Kidney (tissue), 13 donors: ENCODE measurements at regions not wholly inside any gene's neighbourhood (a gene's known extent, or its start where the extent isn't known, plus 50 kb on each side); places are given as distances from the start of the nearest gene placed in this dataset.

Experiments used
- DNase-seq, 5 donors: peaks; one replicate each; pipeline ENCODE4 v3.0.0-alpha.2; 2013 to 2020
- FAIRE-seq: peaks from 2 replicates; lab custom pipeline; 2012; peaks lifted over from hg19 to GRCh38; lab: Jason Lieb, UNC
- H3K27ac ChIP-seq, 2 donors: one replicate each; pipeline ENCODE4 v1.7.0; 2013; ENCODE audit warnings: low read depth in 2 of 2, low read length in 2 of 2, inconsistent platforms in 1 of 2
- H3K27me3 ChIP-seq: one replicate; pipeline ENCODE4 v1.7.1; 2013; ENCODE audit warnings: low read length, inconsistent platforms; ENCODE audit not compliant: control insufficient read depth, insufficient read depth
- H3K36me3 ChIP-seq, 3 donors: one replicate each; pipeline versions ENCODE4 v1.7.0 to v1.7.1; 2013; ENCODE audit warnings: low read length in 3 of 3, control low read depth in 1 of 3, inconsistent platforms in 1 of 3; ENCODE audit not compliant: insufficient read depth in 3 of 3, control insufficient read depth in 2 of 3
- H3K4me1 ChIP-seq, 3 donors: one replicate each; pipeline versions ENCODE4 v1.7.0 to v1.7.1; 2013; ENCODE audit warnings: low read length in 3 of 3, inconsistent platforms in 1 of 3, low read depth in 1 of 3; ENCODE audit not compliant: control insufficient read depth in 2 of 3, insufficient read depth in 2 of 3
- H3K4me3 ChIP-seq, 3 donors: one replicate each; pipeline versions ENCODE4 v1.7.0 to v1.8.1; 2013; ENCODE audit warnings: low read length in 3 of 3, control low read depth in 1 of 3, inconsistent platforms in 1 of 3
- H3K9ac ChIP-seq, 3 donors: one replicate each; pipeline versions ENCODE4 v1.7.0 to v1.7.1; 2013; ENCODE audit warnings: low read length in 3 of 3, control low read depth in 1 of 3, inconsistent platforms in 1 of 3
- H3K9me3 ChIP-seq, 3 donors: one replicate each; pipeline versions ENCODE4 v1.7.0 to v1.7.1; 2013; ENCODE audit warnings: low read length in 3 of 3, control low read depth in 1 of 3, inconsistent platforms in 1 of 3; ENCODE audit not compliant: control insufficient read depth in 2 of 3, insufficient read depth in 1 of 3
- CTCF ChIP-seq: IDR thresholded peaks from 3 replicates; pipeline ENCODE4 v1.5.1; 2012; ENCODE audit warnings: mild to moderate bottlenecking, moderate library complexity, borderline replicate concordance; ENCODE audit not compliant: insufficient read depth; ENCODE audit errors: extremely low read depth
- intact Hi-C: fragments of 100-400 bp; cut with DNase I; formaldehyde crosslinking; loops from one replicate; pipeline ENCODE4 v1.11.1; 2022
- donor health status: control.
- donor health status: control.
- donor health status: control.
- donor health status: control.
- donor health status: control.
- donor health status: DM: yes; HTN: yes; CAD: no.
- donor health status: Normal renal cell carcinoma (clear cell type).

- FAIRE-seq (no peak), DNase-seq (no peak)
- H3K36me3 ChIP-seq, result no peaks in the 10 kb centered on the region
- TF ChIP-seq CTCF, result no peak
- no peaks in the 10 kb centered on the region for H3K4me1 ChIP-seq
- H3K27ac ChIP-seq, result no peak overlapping the region
- no peaks in the 10 kb centered on the region for H3K9me3 ChIP-seq
- no peak overlapping the region for H3K9ac ChIP-seq
- intact Hi-C loops, result no loop called here
- no peak overlapping the region for H3K4me3 ChIP-seq
- H3K27me3 ChIP-seq, result no peaks in the 10 kb centered on the region
Measured at GRCh38 chr5:117286813-117287212, 712.2 kb upstream of the SEMA6A start.

DNA sequence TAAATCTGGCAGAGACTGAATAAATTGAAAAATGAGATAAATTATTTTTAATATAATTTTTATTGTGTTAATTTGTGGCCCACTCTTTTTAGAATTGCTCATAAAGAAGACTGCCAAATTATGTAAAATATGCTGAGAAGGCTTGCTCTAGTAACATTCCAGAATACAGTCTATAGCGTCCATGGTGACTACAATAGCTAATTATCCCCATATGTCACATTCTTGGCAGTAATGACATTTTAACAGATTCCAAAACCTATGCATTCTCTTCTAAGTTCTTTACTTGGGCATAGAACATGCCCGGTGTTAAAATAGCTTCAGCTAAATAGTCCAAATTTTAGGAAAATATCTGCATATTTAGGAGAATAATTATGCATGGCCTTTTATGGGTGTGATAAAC is 697.0 kb upstream of the SEMA6A start:
- intact Hi-C loops, result no loop called here
- Histone ChIP-seq H3K9me3 (peaks cover 0 to 8% (median 0%) of the 10 kb centered on the region in 3 donors), H3K27me3 (no peaks in the 10 kb centered on the region), H3K27ac (no peak overlapping the region), H3K36me3 (no peaks in the 10 kb centered on the region), H3K4me1 (no peaks in the 10 kb centered on the region), H3K9ac (no peak overlapping the region), H3K4me3 (no peak overlapping the region)
- no peak for TF ChIP-seq CTCF
- DNase-seq (no peak), FAIRE-seq (no peak)

DNA sequence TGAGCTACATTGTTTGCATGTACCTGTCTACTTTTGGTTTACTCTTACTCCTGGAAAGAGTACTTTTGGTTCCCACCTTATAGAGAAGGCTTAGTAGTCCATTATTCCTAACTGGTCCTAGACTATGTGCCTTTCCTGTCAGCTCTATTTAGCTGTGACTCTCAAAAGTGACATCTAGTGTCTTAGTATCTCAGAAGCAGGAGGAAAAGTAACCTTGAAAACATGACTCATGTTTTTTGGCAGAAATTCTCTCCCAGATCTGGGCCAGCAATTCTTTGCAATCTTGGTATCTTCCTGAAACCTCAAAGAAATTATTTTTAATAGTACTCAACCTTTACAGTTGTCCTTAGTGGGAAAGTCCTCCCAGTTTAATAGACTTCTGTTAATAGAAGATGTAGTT is 691.7 kb upstream of the SEMA6A start:
- FAIRE-seq, result no peak
- no peak for TF ChIP-seq CTCF
- Histone ChIP-seq H3K9me3 (no peaks in the 10 kb centered on the region), H3K9ac (no peak overlapping the region), H3K4me3 (no peak overlapping the region), H3K36me3 (no peaks in the 10 kb centered on the region), H3K27ac (no peak overlapping the region), H3K4me1 (no peaks in the 10 kb centered on the region), H3K27me3 (no peaks in the 10 kb centered on the region)
- DNase-seq, result no peak
- intact Hi-C loops, result no loop called here

- FAIRE-seq, result no peak
- intact Hi-C loops, result no loop called here
- H3K27ac ChIP-seq, result no peak overlapping the region
Measured at GRCh38 chr5:117263231-117263630, 688.6 kb upstream of the SEMA6A start.

More at GRCh38 chr5:117263231-117263630, 688.6 kb upstream of the SEMA6A start:
- no peak for TF ChIP-seq CTCF
- H3K9ac ChIP-seq, result no peak overlapping the region
- H3K4me3 ChIP-seq, result no peak overlapping the region
- no peaks in the 10 kb centered on the region for H3K9me3 ChIP-seq
- H3K4me1 ChIP-seq, result no peaks in the 10 kb centered on the region
- no peak for DNase-seq
- no peaks in the 10 kb centered on the region for H3K27me3 ChIP-seq
- H3K36me3 ChIP-seq, result no peaks in the 10 kb centered on the region
